ENCODE measurements at regions not wholly inside any gene's neighbourhood (a gene's known extent, or its start where the extent isn't known, plus 50 kb on each side); places are given as distances from the start of the nearest gene placed in this dataset.
"Not testable (repeated sequence)": the region's sequence is repeated elsewhere in the genome, so short reads cannot be mapped to it uniquely, and the experiment has no call there.

DNA sequence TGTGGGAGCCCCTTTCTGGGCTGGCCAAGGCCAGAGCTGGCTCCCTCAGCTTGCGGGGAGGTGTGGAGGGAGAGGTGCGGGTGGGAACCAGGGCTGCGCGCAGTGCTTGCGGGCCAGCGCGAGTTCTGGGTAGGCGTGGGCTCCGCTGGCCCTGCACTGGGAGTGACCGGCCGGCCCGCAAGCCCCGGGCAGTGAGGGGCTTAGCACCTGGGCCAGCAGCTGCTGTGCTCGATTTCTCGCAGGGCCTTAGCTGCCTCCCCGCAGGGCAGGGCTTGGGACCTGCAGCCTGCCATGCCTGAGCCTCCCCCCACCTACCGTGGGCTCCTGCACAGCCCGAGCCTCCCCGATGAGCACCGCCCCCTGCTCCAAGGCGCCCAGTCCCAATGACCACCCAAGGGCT, 56.0 kb upstream of the CACNA2D1 start:
- DNase-seq (ENCODE audit: low read depth) = not testable (repeated sequence)

DNA sequence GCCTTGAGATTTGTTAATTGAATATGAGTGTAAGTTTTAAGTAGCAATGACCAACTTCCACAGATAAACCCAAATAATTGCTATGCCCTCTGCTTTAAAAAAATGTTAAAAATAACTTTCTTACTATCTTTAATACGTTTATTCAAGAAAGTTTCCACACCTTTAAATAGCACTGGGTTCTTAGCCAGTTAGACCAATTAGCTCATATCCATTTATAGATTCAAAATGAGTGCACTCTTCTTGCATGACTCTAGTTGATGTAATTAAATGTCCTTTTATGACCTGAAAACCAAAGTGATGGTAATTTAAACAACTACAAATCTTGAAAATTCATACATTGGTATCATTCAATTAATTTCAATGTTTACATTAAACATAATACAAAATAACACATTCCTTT, 50.8 kb upstream of the CACNA2D1 start:
- DNase-seq (ENCODE audit: low read depth) = no peak
